ENCODE measurements at regions not wholly inside any gene's neighbourhood (a gene's known extent, or its start where the extent isn't known, plus 50 kb on each side); places are given as distances from the start of the nearest gene placed in this dataset.
"Not testable (repeated sequence)": the region's sequence is repeated elsewhere in the genome, so short reads cannot be mapped to it uniquely, and the experiment has no call there.

GRCh38 chr9:40587475-40588195 lies 540.8 kb downstream of the FOXD4L6 start:
- not testable (repeated sequence) for H2BK15ac ChIP-seq (ENCODE audit: low read depth, low read length); H2AK5ac ChIP-seq (ENCODE audit: insufficient read length, low read length); H2BK20ac ChIP-seq (ENCODE audit: low read depth, low read length, poor library complexity, severe bottlenecking); H4K91ac ChIP-seq (ENCODE audit: insufficient read length, low read depth, low read length); H4K8ac ChIP-seq (replicated peaks; ENCODE audit: insufficient read length, low read depth, low read length); H3K23ac ChIP-seq (ENCODE audit: insufficient read length, low read depth, low read length); H3K9me3 Mint-ChIP-seq; H3T11ph ChIP-seq (ENCODE audit: low read length); H3K79me1 ChIP-seq (ENCODE audit: insufficient read depth, low read depth, low read length, poor library complexity, severe bottlenecking); H2BK120ac ChIP-seq (ENCODE audit: low read depth, low read length, poor library complexity, severe bottlenecking); H3K27ac ChIP-seq (ENCODE audit: insufficient read length, low read depth, low read length); H3K14ac ChIP-seq (ENCODE audit: insufficient read depth, low read length); H3K56ac ChIP-seq (ENCODE audit: insufficient read length, low read depth, low read length); DNase-seq; H3K27ac Mint-ChIP-seq; H2AFZ ChIP-seq (ENCODE audit: low read length); H4K5ac ChIP-seq (ENCODE audit: insufficient read length, low read depth, low read length); H3K27me3 Mint-ChIP-seq (ENCODE audit: low read depth); H3K36me3 Mint-ChIP-seq (ENCODE audit: insufficient read depth in 1 of 3, low read depth in 3 of 3); H3K23me2 ChIP-seq (ENCODE audit: insufficient read length, low read depth, low read length, poor library complexity, severe bottlenecking); H2BK12ac ChIP-seq (ENCODE audit: insufficient read length, low read depth, low read length); H3K4me1 Mint-ChIP-seq; H3K79me2 ChIP-seq (ENCODE audit: insufficient read depth, low read length); H4K20me1 ChIP-seq (ENCODE audit: control insufficient read depth, insufficient read depth, insufficient read length); H3K27me3 ChIP-seq (ENCODE audit: insufficient read depth, low read length); H3K9me3 ChIP-seq (ENCODE audit: control insufficient read depth, low read depth, low read length); H3K4ac ChIP-seq (ENCODE audit: low read depth, low read length); H3K4me2 ChIP-seq (ENCODE audit: insufficient read depth, insufficient read length, low read length); H3K4me3 Mint-ChIP-seq; H3K18ac ChIP-seq (ENCODE audit: insufficient read length, low read depth, low read length); H3K9ac ChIP-seq (ENCODE audit: extremely low read depth, insufficient read length, low read length); H2BK5ac ChIP-seq (ENCODE audit: insufficient read length, low read length); H3K4me1 ChIP-seq (ENCODE audit: insufficient read depth, low read length)
- no CpG with 5 or more reads among the region's 15 CpGs for WGBS (ENCODE audit: extremely low coverage, insufficient read length, low lambda C conversion rate)
- 0 out of 3 replicates have a peak, but pooled peaks have one; percentile 14 for TF ChIP-seq CTCF (conservative IDR thresholded peaks at IDR 0.05)

- H3K9me3 Mint-ChIP-seq; H2BK15ac ChIP-seq (ENCODE audit: low read depth, low read length); H3K79me1 ChIP-seq (ENCODE audit: insufficient read depth, low read depth, low read length, poor library complexity, severe bottlenecking); H2AFZ ChIP-seq (ENCODE audit: low read length); H3K23ac ChIP-seq (ENCODE audit: insufficient read length, low read depth, low read length); H3K27me3 ChIP-seq (ENCODE audit: insufficient read depth, low read length); H3T11ph ChIP-seq (ENCODE audit: low read length); H4K8ac ChIP-seq (replicated peaks; ENCODE audit: insufficient read length, low read depth, low read length); H2BK12ac ChIP-seq (ENCODE audit: insufficient read length, low read depth, low read length); DNase-seq; H4K91ac ChIP-seq (ENCODE audit: insufficient read length, low read depth, low read length); H3K4me1 Mint-ChIP-seq; H3K18ac ChIP-seq (ENCODE audit: insufficient read length, low read depth, low read length); H3K27me3 Mint-ChIP-seq (ENCODE audit: low read depth); H3K4me2 ChIP-seq (ENCODE audit: insufficient read depth, insufficient read length, low read length); H3K14ac ChIP-seq (ENCODE audit: insufficient read depth, low read length); H3K36me3 Mint-ChIP-seq (ENCODE audit: insufficient read depth in 1 of 3, low read depth in 3 of 3); H2BK120ac ChIP-seq (ENCODE audit: low read depth, low read length, poor library complexity, severe bottlenecking); H2AK5ac ChIP-seq (ENCODE audit: insufficient read length, low read length); H3K4me1 ChIP-seq (ENCODE audit: insufficient read depth, low read length); H2BK5ac ChIP-seq (ENCODE audit: insufficient read length, low read length); H3K4ac ChIP-seq (ENCODE audit: low read depth, low read length); H3K56ac ChIP-seq (ENCODE audit: insufficient read length, low read depth, low read length); H4K5ac ChIP-seq (ENCODE audit: insufficient read length, low read depth, low read length); H3K9me3 ChIP-seq (ENCODE audit: control insufficient read depth, low read depth, low read length); H3K27ac ChIP-seq (ENCODE audit: insufficient read length, low read depth, low read length); H3K23me2 ChIP-seq (ENCODE audit: insufficient read length, low read depth, low read length, poor library complexity, severe bottlenecking); H2BK20ac ChIP-seq (ENCODE audit: low read depth, low read length, poor library complexity, severe bottlenecking); H3K79me2 ChIP-seq (ENCODE audit: insufficient read depth, low read length); H3K27ac Mint-ChIP-seq; H4K20me1 ChIP-seq (ENCODE audit: control insufficient read depth, insufficient read depth, insufficient read length); H3K9ac ChIP-seq (ENCODE audit: extremely low read depth, insufficient read length, low read length): not testable (repeated sequence)
- peak overlapping the region; percentile 57 to 71 for H3K4me3 Mint-ChIP-seq
- WGBS (ENCODE audit: extremely low coverage, insufficient read length, low lambda C conversion rate): no CpG with 5 or more reads among the region's 67 CpGs
Observed at GRCh38 chr9:40584039-40584438, 544.4 kb downstream of the FOXD4L6 start.

Measured in H9 (cell line).